GM18508 (cell line): ENCODE measurements at regions not wholly inside any gene's neighbourhood (a gene's known extent, or its start where the extent isn't known, plus 50 kb on each side); places are given as distances from the start of the nearest gene placed in this dataset.
A peak's percentile ranks its signal among the peaks of the same experiment; 100 is the strongest.

ENCODE experiments used
- ATAC-seq: cut with Tn5 transposase; IDR thresholded peaks from one replicate; pipeline ENCODE4 v1.9.1; 2021; ENCODE audit warnings: moderate number of reproducible peaks; ENCODE audit not compliant: insufficient read depth, unreplicated experiment

GRCh38 chr15:92224843-92225242 is 168.8 kb upstream of the ST8SIA2 start:
- ATAC-seq, result no peak

DNA sequence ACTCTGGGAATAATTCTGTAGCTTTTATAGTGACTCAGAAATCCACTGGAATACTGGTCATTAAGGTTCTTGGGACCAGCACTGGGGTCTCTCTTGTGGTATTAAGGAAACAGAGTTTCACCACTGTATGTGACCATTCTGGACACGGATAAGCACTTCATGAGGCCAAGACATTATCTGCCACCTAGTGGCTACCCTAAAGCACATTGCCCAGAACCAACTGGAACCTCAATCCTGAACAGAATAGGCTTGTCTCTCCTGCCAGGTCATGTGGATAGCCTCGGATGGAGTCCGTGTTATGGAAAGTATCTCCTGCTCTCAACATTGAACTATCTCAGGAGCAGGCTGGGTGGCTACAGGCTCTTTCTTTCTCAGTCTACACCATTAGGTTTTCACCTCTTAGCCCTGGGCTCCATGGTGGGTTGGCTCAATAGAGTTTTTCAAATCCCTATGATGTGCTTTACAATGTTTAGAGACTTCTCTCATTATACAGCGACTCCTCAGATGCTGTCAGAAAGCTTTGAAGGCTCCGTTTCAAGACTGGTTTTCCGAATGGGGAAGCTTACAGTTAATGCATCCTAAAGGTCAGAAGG is 167.6 kb upstream of the ST8SIA2 start:
- no peak for ATAC-seq

DNA sequence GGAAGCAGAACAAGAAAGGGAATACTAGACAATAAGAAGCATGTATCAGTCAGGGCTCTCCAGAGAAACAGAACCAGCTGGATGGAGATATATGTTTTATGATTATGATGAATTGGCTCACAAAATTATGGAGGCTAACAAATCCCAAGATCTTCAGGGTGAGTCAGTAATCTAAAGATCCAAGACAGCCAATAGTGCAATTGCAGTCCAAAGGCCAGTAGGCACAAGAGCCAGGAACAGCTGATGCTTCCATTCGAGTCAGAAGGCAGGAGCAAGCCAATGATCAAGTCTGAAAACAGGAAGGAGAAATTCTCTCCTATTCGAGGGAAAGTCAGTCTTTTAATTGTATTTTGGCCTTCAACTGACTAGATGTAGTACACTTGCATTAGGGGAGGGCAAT is 164.9 kb upstream of the ST8SIA2 start:
- ATAC-seq, result no peak

GRCh38 chr15:92231461-92231860 is 162.2 kb upstream of the ST8SIA2 start:
- no peak for ATAC-seq

DNA sequence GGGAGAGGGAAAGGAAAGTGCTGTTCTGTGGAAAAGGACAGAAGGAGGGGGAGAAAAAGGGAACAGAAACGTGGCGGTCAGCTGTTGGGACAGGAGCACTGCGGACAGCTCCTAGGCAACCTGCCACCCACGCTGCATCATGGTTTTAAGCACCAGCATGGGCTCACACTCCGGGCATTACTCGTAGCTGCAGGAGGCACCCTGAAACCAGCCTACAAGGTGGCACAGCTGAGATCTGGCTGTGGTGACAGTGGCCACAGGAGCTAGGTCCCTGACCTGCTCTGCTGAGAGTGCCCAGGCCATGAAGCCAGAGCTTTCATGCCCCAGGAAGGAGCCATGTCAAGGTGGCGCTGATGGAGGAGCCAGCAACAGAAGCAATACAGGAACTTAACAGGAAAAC is 161.4 kb upstream of the ST8SIA2 start:
- ATAC-seq, result no peak

- ATAC-seq, result no peak
Observed at GRCh38 chr15:92232876-92233275, 160.8 kb upstream of the ST8SIA2 start.

DNA sequence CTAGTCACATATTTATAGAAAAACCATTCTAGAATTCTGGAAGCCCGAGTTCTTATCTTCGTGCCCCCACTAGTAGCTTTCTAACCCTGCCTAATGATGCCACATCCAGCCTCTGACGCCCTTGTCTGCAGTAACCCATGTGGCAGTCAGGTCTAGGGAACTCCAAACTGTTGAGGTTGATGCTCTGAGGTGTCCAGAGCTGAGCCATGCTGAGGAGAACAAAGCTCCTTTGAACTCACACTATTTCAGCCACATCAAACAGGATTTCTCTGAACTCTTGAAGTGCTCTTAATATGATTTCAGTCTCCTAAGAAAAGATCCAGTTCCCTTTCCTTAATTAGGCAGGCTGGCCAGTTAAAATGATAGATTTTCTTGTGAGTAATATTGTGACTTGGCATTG is 150.5 kb upstream of the ST8SIA2 start:
- ATAC-seq, result no peak

GRCh38 chr15:92244703-92245102 is 149.0 kb upstream of the ST8SIA2 start:
- no peak for ATAC-seq

DNA sequence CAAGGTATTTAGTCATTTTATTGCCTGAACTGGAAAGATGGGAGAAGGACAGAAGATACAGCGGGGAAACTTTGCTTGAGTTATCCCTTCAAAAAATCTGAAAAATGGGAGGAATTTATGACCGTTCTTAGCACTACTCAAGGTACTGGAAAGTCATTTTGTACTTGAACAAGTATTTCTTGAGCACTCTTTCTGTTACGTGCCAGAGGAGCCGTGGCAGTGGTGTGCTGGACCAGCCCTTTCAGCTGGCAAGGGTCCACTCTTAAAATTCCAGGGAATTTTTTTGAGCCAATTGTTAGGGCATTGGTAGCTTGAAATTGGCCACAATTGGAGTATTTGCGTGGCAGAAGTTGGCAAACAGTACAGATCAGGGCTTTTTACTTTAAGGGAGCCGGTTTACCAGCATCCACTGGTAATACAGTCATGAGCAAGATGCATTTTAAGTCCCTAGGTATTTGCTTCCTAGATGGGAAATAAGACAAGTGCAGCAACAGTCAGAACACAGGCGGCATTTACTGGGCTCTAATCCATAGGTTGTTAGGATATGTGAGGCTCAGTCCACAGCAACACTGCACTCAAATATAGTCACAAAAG is 145.9 kb upstream of the ST8SIA2 start:
- no peak for ATAC-seq

GRCh38 chr15:92266796-92267685 is 126.6 kb upstream of the ST8SIA2 start:
- no peak for ATAC-seq

- ATAC-seq, result no peak
Observed at GRCh38 chr15:92268900-92269299, 124.8 kb upstream of the ST8SIA2 start.

DNA sequence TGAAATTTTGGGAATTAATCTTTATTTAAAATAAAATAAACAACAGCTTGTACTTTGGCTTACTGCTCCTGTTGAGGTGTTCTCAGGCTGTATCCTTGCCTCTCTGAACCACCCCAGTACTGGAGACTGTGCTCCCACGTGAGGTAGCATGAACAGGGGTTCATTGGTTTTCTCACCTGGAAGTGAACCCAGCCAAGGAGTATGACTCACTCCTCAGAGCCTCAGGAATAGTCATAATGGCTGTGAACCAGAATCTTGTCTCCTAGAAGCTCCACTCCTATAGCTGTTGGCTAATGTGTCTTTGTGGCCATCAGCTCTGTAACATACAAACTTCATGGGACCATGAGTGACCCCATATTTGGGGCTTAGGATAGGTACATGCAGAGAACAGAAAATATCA is 122.5 kb upstream of the ST8SIA2 start:
- no peak for ATAC-seq

DNA sequence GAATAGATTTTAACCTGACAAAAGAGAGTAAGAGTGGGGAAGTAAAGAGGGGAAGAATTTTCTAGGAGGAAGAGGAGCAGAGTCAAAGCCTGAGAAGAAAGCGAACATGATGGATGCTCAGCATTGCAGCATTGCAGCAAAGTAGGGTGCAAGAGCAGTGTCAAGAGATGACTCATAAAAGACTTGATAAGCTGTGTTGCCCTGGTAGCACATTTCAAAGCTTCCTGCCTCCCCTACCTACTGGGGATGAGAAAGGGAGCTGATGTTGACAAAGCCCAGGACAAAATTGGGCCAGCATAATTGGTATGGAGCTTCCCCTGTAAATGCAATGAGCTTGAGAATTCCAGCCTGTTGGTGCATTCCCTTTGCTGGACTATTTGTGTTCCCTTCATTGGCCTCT is 121.6 kb upstream of the ST8SIA2 start:
- no peak for ATAC-seq

DNA sequence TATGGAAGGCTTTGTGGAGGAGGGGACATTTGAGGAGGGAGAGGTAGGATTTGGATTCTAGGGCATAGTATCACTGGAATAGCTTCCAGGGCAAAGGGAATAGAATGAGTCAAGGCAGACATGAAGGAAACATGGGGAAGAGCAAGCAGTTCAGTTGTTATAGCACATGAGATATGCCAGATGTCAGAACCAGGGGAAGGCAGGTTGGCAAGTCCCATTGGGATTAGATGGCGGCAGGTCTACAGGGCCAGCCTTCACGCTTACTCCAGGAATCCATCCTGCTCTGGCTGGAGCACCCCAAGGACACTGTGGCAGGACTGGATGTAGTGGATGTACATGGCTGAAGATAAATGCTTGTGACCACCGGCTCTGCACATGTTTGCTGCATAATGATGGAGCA is 120.4 kb upstream of the ST8SIA2 start:
- ATAC-seq, result no peak

DNA sequence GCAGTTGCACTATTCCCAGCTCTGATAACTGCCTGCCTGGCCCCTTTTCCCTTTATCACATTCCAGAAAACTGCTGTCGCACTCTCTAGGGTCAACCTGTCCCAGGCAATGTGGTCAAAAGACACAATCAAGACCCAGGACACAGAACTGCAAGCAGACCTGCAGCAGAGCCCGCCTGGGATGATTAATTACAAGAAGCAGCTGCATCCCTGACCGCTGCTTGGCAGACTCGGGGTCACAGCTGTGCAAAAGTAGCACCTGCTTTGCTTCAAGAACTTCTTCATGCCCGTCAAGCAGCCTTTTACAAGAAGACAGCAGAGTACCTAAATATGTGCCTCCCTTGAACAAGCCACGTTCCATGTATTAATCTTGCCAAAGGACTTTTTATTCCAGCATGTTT is 120.0 kb upstream of the ST8SIA2 start:
- no peak for ATAC-seq

GRCh38 chr15:92277776-92278175 is 115.9 kb upstream of the ST8SIA2 start:
- no peak for ATAC-seq

DNA sequence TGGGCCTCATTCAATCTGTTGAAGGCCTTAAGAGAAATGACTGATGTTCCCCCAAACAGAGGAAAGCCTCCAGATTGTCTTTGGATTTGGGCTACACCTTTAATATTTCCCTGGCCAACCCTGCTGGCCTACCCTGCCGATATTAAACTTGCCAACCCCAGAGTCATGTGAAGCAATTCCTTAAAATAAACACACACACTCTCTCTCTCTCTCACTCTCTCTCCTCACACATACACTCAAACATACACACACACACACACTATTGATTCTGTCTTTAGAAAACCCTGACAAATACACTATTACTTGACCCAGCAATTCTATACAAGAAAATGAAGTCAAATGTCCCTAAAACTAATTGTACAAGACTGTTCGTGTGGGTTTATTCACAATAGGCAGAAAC is 109.9 kb upstream of the ST8SIA2 start:
- no peak for ATAC-seq

- peak; percentile 85 for ATAC-seq
Observed at GRCh38 chr15:92288755-92289154, 104.9 kb upstream of the ST8SIA2 start.

DNA sequence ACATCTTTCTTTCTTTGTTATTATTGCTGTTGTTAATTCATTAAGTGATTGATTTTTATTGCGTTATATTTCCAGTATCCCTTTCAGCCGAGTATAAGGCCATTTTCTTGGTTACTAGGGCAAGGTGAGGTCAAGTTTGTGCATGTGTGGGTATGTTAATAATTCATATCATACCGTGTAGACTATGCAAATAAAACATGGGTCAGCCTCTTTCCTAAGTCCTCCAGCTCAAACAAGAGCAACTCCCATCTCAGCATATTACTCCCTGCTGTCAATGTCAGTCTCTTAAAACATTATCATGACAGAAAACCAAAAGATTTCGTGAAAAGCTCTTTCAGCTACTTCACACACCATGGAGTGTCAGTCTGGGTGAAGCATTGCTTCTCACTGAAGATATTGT is 103.9 kb upstream of the ST8SIA2 start:
- no peak for ATAC-seq

- ATAC-seq, result no peak
Observed at GRCh38 chr15:92290359-92290992, 103.2 kb upstream of the ST8SIA2 start.

DNA sequence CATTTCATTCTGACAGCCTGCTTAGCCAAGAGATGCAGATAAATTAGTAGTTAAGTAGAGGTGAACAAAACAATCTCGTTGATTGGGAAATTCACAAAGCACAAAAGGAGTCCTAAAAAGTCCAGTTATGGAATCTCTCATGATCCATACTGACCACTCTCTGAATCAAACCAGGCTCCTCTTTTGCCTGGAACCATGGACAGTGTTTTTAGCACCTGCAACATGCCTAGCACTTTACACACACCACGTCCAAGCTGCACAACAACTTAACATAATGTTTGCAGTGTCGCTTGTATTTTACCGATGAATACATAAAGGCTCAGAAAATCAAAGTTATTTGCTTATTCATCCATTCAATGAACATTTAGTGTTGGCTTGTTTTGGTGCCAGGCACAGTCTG is 101.8 kb upstream of the ST8SIA2 start:
- no peak for ATAC-seq
